ENCODE measurements at regions not wholly inside any gene's neighbourhood (a gene's known extent, or its start where the extent isn't known, plus 50 kb on each side); places are given as distances from the start of the nearest gene placed in this dataset.

DNA sequence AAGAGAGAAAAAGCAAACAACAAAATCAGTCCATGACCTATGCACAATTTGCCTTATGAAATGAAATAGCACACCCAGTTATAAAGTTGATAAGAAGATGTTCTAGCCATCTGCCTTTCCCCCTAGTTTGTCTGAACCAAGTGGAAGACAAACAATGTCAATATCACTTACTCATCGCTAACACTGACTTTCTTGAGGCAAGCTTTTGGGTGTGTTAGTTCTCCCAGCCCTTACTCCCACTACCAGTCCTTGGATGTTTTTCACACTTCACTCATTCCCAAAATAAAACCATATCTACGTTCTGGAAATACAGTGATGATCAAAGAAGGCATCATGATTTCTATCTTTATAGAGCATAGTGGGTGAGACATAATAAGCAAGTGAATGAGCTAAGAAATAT lies 393.8 kb downstream of the PCDH20 start:
- DNase-seq, result no peak

DNA sequence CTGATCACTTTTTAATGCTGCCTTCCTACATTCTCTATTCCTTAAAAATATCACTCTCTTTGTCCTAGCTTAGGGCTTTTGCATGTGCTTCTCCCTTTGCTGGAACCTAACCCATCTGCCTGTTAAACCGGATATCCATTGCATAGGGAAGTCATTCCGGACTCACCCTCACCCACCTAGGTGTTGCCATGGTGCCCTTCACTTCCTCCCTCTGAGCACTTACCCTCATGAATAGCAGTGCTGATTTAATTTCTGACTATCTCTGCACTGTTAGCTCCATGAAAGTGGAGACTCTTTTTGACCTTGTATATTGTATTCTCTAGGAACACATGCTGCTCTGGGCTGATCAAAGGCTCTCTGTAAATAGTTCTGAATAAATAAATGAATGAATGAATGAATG lies 401.9 kb downstream of the PCDH20 start:
- no peak for DNase-seq

GRCh38 chr13:61010358-61010757 lies 405.3 kb downstream of the PCDH20 start:
- DNase-seq, result no peak

DNA sequence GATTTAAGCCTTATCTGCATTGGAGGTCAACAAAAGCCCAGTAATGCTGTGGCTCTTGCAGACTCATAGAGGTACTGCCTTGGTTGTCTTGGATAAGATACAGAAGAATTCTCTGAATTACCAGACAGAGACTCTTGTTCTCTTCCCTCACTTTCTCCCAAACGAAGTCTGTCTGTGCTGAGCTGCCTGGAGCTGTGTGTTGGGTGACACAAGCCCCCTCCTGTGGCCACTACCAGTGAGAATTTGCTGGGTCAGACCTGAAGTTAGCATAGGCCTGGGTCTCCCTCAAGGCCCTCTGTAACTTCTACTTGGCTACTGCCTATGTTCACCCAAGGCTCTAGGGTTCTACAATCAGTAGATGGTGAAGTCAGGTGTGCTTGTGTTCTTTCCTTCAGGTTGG lies 413.0 kb downstream of the PCDH20 start:
- DNase-seq, result no peak

- DNase-seq, result peak; percentile 10
Observed at GRCh38 chr13:60990032-60990733, 425.5 kb downstream of the PCDH20 start.

- DNase-seq, result no peak
Observed at GRCh38 chr13:60986301-60986700, 429.3 kb downstream of the PCDH20 start.

- DNase-seq, result no peak
Observed at GRCh38 chr13:60981407-60981806, 434.2 kb downstream of the PCDH20 start.

DNA sequence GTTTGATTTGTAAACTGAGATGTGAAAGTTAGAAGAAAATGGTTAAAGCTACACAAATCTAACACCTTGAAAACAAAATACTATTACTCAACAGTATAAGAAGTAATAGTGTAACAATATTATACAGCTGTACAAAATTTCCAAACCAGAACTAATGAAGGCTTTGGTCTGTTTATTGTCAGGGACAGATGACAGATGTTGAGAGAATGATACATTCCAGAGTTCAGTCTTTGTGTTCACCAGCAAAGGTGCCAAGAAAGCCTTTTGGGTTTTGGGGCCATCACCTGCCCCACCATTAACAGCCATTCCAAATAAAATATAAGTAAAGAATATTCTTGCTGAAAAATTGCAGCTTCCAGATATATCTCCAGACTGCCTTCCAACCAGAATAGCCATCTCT lies 439.3 kb downstream of the PCDH20 start:
- DNase-seq, result no peak

DNA sequence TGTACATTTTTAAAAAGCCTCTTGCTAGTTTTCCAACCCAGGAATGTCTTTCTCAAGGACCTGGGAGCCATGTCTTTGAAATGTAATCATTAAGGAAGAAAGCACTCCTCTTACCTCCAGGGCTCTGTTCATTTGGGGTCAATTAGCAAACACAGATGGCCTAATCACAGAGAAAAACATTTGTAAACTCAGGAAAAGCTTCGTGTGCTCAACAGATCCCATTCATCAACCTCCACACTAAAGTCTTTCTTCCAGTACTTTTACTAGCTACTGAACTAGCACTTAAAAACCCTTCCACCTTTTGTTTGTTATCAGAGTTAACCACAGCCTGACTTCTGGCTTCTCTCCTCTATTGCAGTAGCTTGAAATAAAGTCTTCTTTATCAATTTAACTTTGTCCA lies 441.4 kb downstream of the PCDH20 start:
- no peak for DNase-seq

DNA sequence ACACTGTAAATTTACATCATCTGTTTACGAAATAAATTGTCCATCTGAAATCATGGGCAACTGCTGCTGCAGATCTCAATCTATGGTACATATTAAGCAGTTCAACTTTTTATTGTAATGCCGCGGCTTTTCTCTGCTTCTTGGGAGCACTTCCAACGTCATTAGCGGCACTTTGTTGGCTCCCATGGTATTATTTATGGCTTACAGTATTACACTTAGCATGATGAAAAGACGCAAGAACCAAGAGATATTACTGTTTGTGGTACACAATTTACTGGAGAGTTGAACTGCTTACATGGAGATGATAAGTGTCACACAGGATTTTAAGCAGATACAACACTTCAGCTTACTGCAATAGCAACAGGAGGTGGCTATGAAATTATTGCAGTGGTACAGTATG lies 442.1 kb downstream of the PCDH20 start:
- DNase-seq, result no peak

DNA sequence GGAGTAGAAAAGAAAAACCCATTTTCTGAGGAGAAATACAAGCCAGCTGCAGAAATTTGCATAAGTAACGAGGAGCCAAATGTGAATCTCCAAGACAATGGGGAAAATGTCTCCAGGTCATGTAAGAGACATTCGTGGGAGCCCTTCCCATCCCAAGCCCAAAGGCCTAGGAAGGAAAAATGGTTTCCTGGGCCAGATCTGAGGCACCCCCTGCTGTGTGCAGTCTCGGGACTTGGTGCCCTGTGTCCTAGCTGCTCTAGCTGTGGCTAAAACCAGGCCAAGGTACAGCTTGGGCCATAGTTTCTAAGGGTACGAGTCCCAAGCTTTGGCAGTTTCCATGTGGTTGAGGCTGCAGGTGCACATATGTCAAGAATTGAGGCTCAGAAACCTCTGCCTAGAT lies 444.9 kb downstream of the PCDH20 start:
- no peak for DNase-seq

- no peak for DNase-seq
Observed at GRCh38 chr13:60969656-60970055, 446.0 kb downstream of the PCDH20 start.

DNA sequence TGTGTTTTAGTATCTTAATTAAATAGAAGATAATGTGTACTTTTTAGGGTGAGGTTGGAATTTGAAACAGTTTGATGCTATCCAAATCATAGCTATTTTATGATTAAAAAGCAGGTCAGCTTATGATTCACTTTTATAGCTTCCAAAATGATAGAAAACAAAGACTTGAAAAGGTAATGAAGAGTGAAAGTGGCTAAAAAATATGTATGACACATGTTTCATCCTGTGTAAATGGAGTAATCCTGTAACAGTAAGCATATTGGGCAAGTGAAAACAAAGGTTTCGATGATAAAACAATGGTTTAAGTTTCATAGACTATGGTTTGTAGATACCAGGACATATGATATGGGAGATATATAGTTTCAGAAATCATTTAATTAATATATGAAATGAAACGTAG lies 456.2 kb downstream of the PCDH20 start:
- no peak for DNase-seq

- DNase-seq, result no peak
Observed at GRCh38 chr13:60957816-60958215, 457.8 kb downstream of the PCDH20 start.

GRCh38 chr13:60945396-60945795 lies 470.3 kb downstream of the PCDH20 start:
- DNase-seq, result no peak

DNA sequence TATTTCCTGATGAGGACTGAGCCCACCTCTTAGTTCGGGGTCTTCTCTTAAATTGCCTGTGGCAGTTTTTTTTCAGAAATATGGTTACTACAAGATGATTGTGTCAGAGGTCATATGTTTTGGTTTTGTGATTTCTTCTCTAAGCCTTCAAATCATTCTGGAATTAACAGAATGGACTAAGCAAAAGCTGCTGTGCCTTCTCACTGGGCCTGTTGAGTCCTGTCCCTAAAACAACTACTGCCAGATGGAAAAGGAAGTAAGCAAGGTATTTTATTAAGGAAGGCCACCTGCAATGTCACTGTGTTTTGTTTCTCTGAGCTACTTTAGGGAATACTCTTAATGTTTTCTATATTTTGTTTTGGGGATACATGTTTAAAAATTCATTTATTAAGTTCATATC lies 470.8 kb downstream of the PCDH20 start:
- DNase-seq, result no peak

DNA sequence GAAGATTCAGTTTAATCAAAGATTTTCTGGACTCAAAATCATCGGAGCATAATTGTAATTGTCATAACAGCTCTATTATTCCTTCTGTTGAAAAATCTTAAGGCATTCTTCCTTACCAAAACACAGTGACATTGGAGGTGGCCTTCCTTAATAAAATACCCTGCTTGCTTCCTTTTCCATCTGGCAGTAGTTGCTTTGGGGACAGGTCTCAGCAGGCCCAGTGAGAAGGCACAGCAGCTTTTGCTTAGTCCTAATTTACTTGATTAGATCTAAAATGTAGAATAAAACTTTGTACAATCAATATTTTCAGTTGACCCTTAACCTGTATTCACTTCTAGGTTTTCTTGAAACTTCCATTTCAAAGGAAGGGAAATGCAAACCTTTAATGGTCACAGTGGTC lies 471.6 kb downstream of the PCDH20 start:
- no peak for DNase-seq

GRCh38 chr13:60936281-60936680 lies 479.4 kb downstream of the PCDH20 start:
- no peak for DNase-seq

DNA sequence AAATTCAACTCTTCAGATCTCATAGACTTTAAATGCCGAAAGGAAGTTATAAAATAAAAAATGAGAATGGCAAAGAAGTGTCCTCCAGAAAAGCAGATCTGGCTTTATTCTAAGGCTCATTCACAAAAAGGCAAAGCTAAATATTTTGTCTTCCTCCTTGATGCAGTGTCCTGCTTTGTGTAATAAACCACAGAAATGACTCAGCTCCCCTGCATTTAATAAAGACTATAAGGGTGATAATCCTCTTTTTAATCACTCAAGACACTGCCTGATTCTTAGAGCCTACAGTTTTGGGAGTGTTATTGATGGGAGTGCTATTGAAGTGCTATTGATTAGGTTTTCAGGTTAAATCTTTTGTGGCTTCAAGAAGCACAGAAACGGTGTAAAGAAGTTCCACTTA lies 482.0 kb downstream of the PCDH20 start:
- DNase-seq, result no peak

DNA sequence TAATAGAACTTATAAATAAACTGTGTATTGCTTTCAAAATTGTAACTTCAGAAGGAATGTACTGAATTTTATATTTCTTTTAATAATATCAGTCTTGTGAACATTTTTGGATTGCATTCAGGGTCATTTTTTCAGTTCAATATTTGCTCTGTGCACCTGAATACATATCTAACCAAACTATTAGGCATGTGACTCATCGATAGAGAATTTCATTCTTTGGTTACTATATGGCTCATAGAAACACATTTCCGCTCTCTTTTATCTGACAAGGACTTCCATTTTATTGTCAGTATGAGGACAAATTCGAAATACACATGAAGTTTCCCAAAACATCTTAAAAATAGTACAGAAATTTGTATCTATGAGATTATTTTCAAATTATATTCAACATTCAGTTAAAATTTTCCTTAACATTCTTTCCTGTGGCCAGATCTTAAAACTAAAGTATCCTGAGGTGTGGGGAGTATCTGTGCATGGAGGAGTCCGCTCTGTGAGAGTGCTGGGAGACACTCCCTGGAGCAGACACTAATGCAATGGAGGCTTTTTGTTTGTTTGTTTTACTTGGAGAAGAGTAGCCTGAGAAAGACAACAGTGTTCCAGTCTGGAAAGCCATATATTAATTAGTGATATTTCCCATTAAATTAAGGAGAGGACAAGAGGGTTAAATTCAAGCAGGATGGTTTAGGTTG lies 483.6 kb downstream of the PCDH20 start:
- DNase-seq, result no peak

- DNase-seq, result no peak
Observed at GRCh38 chr13:60925686-60926085, 490.0 kb downstream of the PCDH20 start.

GRCh38 chr13:60924856-60925255 lies 490.8 kb downstream of the PCDH20 start:
- DNase-seq, result no peak

DNA sequence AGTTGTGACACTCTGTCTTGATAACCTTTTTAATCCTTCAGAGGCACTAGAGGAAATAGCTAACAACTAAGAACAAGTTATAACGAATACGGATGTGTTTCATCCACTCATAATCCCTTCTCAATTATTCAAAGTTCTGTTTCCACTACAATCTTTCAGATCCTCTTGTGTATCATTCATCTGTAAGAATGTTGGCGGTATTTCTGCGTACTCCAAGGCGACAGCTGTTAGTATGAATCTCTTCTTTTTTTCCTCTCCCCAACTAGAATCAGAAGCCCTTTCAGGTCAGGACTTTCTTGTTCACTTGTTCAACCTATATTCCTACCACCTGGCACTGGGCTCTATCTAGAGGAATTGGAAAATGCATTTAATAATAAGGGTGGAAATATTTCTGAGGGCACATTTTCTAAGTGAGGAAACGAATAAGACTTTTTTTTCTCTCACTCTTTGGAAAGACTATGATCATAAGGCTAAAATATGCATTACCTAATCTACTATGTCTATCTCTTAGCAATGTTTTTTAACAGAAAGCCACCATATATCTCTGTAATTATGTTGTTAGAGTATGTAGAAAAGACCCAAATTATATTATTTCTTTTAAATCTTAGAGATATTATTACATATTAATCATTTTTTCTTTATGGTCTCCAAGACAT lies 492.9 kb downstream of the PCDH20 start:
- DNase-seq, result no peak

DNA sequence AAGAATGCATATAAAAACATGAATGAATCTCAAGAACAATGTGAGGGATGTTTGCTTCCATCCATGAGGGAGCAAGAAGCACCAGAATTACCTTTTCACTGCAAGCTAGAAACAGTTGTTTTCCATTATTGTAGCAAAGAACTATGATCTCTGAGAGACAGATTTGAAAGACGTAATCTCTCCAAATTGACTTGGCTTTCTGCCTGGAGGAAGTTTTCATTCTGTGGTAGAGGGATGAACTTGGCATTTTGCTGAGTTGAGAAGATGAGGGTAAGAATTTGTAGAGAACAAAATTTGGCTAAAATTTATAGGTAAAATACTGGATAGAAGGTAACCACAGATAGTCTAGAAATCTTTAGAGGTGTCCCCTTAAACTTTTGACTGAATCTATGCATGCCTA lies 496.8 kb downstream of the TDRD3 start:
- DNase-seq, result no peak

All from GDM1 (cell line).